DND-41 (cell line): ENCODE measurements at regions not wholly inside any gene's neighbourhood (a gene's known extent, or its start where the extent isn't known, plus 50 kb on each side); places are given as distances from the start of the nearest gene placed in this dataset.

Source experiments
- ATAC-seq: fragments of 200-7000 bp; cut with Tn5 transposase; 3 replicates; pipeline ENCODE4 v1.9.1; 2021; ENCODE audit warnings: low read depth; ENCODE audit not compliant: insufficient read depth
- DNase-seq: peaks from one replicate; pipeline ENCODE4 v3.0.0-alpha.2; 2020
- H2AFZ ChIP-seq: 2 replicates; pipeline ENCODE4 v1.6.0; 2012; ENCODE audit warnings: low read depth, low read length
- H3K27ac ChIP-seq: 2 replicates; pipeline ENCODE4 v1.5.1; 2012; ENCODE audit warnings: low read length, inconsistent platforms
- H3K27me3 ChIP-seq: fragments of 200-600 bp; sonication (generic); 2 replicates; pipeline ENCODE4 v1.6.0; 2012; ENCODE audit warnings: low read length, mild to moderate bottlenecking, inconsistent platforms; ENCODE audit not compliant: insufficient read depth, poor library complexity
- H3K36me3 ChIP-seq: 2 replicates; pipeline ENCODE4 v1.5.1; 2012; ENCODE audit warnings: low read length, inconsistent platforms; ENCODE audit not compliant: insufficient read depth
- H3K4me1 ChIP-seq: 2 replicates; pipeline ENCODE4 v1.5.1; 2012; ENCODE audit warnings: mild to moderate bottlenecking, low read length; ENCODE audit not compliant: insufficient read depth
- H3K4me2 ChIP-seq: 2 replicates; pipeline ENCODE4 v1.6.0; 2012; ENCODE audit warnings: mild to moderate bottlenecking, moderate library complexity, low read length, inconsistent platforms; ENCODE audit not compliant: insufficient read depth
- H3K4me3 ChIP-seq, 2 experiments: fragments of 200-600 bp in 1 of 2; shearing (Covaris generic) in 1 of 2; 2 replicates each; pipeline ENCODE4 v1.5.1; 2012 to 2016; ENCODE audit warnings: inconsistent platforms in 2 of 2, low read length in 2 of 2, mild to moderate bottlenecking in 2 of 2, low read depth in 1 of 2, moderate library complexity in 1 of 2
- H3K79me2 ChIP-seq: 2 replicates; pipeline ENCODE4 v1.6.0; 2012; ENCODE audit warnings: low read length, inconsistent platforms; ENCODE audit not compliant: insufficient read depth
- H3K9ac ChIP-seq: 2 replicates; pipeline ENCODE4 v1.6.0; 2012; ENCODE audit warnings: low read depth, mild to moderate bottlenecking, inconsistent platforms, low read length, moderate library complexity
- H3K9me3 ChIP-seq: 2 replicates; pipeline ENCODE4 v1.5.1; 2012; ENCODE audit warnings: low read length, moderate library complexity, mild to moderate bottlenecking, inconsistent platforms; ENCODE audit not compliant: insufficient read depth, severe bottlenecking
- H4K20me1 ChIP-seq: 2 replicates; pipeline ENCODE4 v1.6.0; 2012; ENCODE audit warnings: low read length; ENCODE audit not compliant: insufficient read depth
- EZH2 ChIP-seq: IDR thresholded peaks from 3 replicates; pipeline ENCODE4 v1.6.1; 2012; ENCODE audit warnings: borderline replicate concordance, low read depth, mild to moderate bottlenecking, moderate library complexity, low read length, inconsistent platforms; ENCODE audit not compliant: severe bottlenecking
- TF ChIP-seq, protein P1 (sequence below): IDR thresholded peaks from 2 replicates; pipeline ENCODE4 v1.5.1; 2012; ENCODE audit warnings: borderline replicate concordance, low read length, moderate library complexity, mild to moderate bottlenecking; ENCODE audit not compliant: poor library complexity, severe bottlenecking; ENCODE audit errors: extremely low read depth

DNA sequence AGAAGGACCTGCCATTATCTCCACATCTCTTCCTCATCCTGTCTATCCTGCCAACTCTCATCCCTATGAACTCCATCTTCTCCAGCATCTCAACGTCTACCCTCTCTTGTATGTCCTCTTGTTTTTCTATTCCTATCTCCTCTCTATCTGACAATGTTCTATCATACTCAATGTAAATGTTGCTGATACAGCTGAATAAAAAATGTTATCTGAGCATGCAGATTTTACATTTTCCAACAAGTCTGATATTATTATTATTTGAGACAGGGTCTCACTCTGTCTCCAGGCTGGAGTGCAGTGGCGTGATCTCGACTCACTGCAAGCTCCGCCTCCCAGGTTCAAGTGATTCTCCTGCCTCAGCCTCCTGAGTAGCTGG, 56.0 kb upstream of the RAI14 start:
- no peak overlapping the region for H3K9ac ChIP-seq
- no peak overlapping the region for H3K4me3 ChIP-seq
- no peak overlapping the region for H3K4me2 ChIP-seq
- no peak overlapping the region for H2AFZ ChIP-seq
- no peaks in the 10 kb centered on the region for H3K27me3 ChIP-seq
- H3K9me3 ChIP-seq = no peaks in the 10 kb centered on the region
- H3K79me2 ChIP-seq = no peaks in the 10 kb centered on the region
- no peak overlapping the region for H3K27ac ChIP-seq
- DNase-seq (no peak), ATAC-seq (no peak)
- H3K36me3 ChIP-seq = no peaks in the 10 kb centered on the region
- H4K20me1 ChIP-seq = no peaks in the 10 kb centered on the region
- TF ChIP-seq EZH2 = no peak
- TF ChIP-seq, protein P1, sequence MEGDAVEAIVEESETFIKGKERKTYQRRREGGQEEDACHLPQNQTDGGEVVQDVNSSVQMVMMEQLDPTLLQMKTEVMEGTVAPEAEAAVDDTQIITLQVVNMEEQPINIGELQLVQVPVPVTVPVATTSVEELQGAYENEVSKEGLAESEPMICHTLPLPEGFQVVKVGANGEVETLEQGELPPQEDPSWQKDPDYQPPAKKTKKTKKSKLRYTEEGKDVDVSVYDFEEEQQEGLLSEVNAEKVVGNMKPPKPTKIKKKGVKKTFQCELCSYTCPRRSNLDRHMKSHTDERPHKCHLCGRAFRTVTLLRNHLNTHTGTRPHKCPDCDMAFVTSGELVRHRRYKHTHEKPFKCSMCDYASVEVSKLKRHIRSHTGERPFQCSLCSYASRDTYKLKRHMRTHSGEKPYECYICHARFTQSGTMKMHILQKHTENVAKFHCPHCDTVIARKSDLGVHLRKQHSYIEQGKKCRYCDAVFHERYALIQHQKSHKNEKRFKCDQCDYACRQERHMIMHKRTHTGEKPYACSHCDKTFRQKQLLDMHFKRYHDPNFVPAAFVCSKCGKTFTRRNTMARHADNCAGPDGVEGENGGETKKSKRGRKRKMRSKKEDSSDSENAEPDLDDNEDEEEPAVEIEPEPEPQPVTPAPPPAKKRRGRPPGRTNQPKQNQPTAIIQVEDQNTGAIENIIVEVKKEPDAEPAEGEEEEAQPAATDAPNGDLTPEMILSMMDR = no peak
- H3K4me1 ChIP-seq = no peaks in the 10 kb centered on the region

DNA sequence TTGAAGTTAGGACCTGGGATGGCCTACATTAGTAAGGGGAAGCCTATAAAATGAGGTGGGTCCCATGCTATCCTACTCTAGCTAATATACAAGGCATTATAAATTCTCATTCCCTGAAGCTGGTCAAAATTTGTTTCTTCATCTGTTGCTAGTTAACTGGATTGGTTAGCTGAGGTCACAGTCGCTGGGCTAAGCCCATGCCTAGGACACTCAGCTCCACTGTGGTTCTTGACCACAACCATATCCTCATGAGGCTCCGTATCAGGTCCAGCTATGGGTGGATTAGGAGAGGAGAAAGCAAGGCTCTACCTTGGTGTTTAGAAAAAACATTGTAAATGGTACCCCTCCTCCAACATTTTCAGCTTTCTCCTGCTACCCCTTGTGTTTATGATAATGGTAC, 52.8 kb upstream of the RAI14 start:
- no peak overlapping the region for H3K4me3 ChIP-seq
- no peaks in the 10 kb centered on the region for H4K20me1 ChIP-seq
- H3K79me2 ChIP-seq = no peaks in the 10 kb centered on the region
- H3K4me2 ChIP-seq = no peak overlapping the region
- no peak overlapping the region for H2AFZ ChIP-seq
- H3K27ac ChIP-seq = no peak overlapping the region
- H3K27me3 ChIP-seq = no peaks in the 10 kb centered on the region
- H3K36me3 ChIP-seq = no peaks in the 10 kb centered on the region
- no peak for DNase-seq
- H3K4me1 ChIP-seq = no peaks in the 10 kb centered on the region
- ATAC-seq = no peak
- H3K9me3 ChIP-seq = no peaks in the 10 kb centered on the region
- no peak overlapping the region for H3K9ac ChIP-seq
- TF ChIP-seq, protein P1 = no peak
- TF ChIP-seq EZH2 = no peak

DNA sequence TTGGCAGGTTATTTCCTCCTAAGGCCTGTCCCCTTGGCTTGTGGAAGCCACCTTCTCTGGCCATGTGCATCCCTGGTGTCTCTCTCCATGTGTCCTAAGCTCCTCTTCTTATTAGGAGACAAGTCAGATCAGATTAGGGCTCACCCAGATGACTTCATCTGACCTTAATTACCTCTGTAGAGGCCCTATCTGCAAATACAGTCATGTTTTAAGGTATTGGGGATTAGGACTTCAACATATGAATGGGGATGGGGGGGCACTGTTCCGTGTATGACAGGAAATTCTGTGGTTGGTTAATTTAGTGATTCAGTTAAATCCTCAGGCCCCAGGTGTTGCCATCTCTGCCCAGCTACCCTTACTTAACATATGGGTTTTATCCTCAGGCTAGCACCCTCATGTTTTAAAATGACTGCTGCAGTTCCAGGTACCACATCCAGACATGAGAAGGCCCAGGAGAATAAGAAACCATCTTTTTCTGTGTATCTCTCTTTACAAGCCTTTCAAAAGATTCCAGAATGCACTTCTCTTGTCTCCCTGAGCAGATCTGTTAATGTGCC, 51.9 kb upstream of the RAI14 start:
- Histone ChIP-seq H3K4me2 (no peak overlapping the region), H3K79me2 (no peaks in the 10 kb centered on the region)

More for the DNA sequence above, 51.9 kb upstream of the RAI14 start:
- no peak for DNase-seq
- no peak overlapping the region for H3K27ac ChIP-seq
- ATAC-seq = no peak
- no peaks in the 10 kb centered on the region for H3K9me3 ChIP-seq
- H4K20me1 ChIP-seq = no peaks in the 10 kb centered on the region
- H3K4me3 ChIP-seq = no peak overlapping the region
- no peaks in the 10 kb centered on the region for H3K27me3 ChIP-seq
- no peaks in the 10 kb centered on the region for H3K36me3 ChIP-seq
- no peak overlapping the region for H3K9ac ChIP-seq
- no peaks in the 10 kb centered on the region for H3K4me1 ChIP-seq
- no peak overlapping the region for H2AFZ ChIP-seq
- no peak for TF ChIP-seq EZH2
- TF ChIP-seq, protein P1 = no peak
